ENCODE measurements at regions not wholly inside any gene's neighbourhood (a gene's known extent, or its start where the extent isn't known, plus 50 kb on each side); places are given as distances from the start of the nearest gene placed in this dataset.

- TF ChIP-seq POLR2AphosphoS5 (IDR thresholded peaks at IDR 0.05), result no peak
- no peak for TF ChIP-seq EP300 (IDR thresholded peaks at IDR 0.05)
- no peak for TF ChIP-seq CTCF (IDR thresholded peaks at IDR 0.05)
- TF ChIP-seq POLR2A (IDR thresholded peaks at IDR 0.05), result no peak
- Histone ChIP-seq H3K27ac (no peak overlapping the region), H3K27me3 (peaks cover 0 to 37% (median 16%) of the 10 kb centered on the region in 3 donors), H3K9me3 (no peaks in the 10 kb centered on the region), H3K4me3 (no peak overlapping the region), H3K4me1 (peaks cover 6 to 12% (median 8%) of the 10 kb centered on the region in 4 donors), H3K36me3 (no peaks in the 10 kb centered on the region)
- intact Hi-C loops (cut with DNase I; ENCODE audit: low total_unique reads), result no loop called here
- WGBS, 5 donors, result 33 to 59% (median 49%) methylated on average over 5 to 6 of the region's 6 CpGs
- DNase-seq, result no peak
These were observed 189.4 kb downstream of the MN1 start for GRCh38 chr22:27612115-27612514.

GRCh38 chr22:27613099-27614005 is 188.2 kb downstream of the MN1 start:
- no peak for TF ChIP-seq EP300 (IDR thresholded peaks at IDR 0.05)
- WGBS, 5 donors, result 69 to 74% (median 73%) methylated on average over 19 of the region's 19 CpGs
- intact Hi-C loops (cut with DNase I; ENCODE audit: low total_unique reads), result no loop called here
- no peak for DNase-seq
- no peak overlapping the region for H3K4me3 ChIP-seq
- no peak overlapping the region for H3K27ac ChIP-seq
- no peaks in the 10 kb centered on the region for H3K36me3 ChIP-seq
- H3K4me1 ChIP-seq, result peaks cover 6 to 12% (median 8%) of the 10 kb centered on the region in 4 donors
- H3K27me3 ChIP-seq, result peaks cover 0 to 37% (median 16%) of the 10 kb centered on the region in 3 donors
- no peaks in the 10 kb centered on the region for H3K9me3 ChIP-seq

- DNase-seq, result peak in 1 of 2 donors; percentile 46
- Histone ChIP-seq H3K27me3 (peaks cover 0 to 37% (median 16%) of the 10 kb centered on the region in 3 donors), H3K9me3 (no peaks in the 10 kb centered on the region), H3K27ac (peak overlapping the region in 1 of 5 donors; percentile 54), H3K36me3 (no peaks in the 10 kb centered on the region), H3K4me3 (peak overlapping the region; percentile 33 to 39 (median 36)), H3K4me1 (peaks cover 6 to 12% (median 8%) of the 10 kb centered on the region in 4 donors)
- WGBS, 5 donors, result 5 to 17% (median 6%) methylated on average over 20 to 56 of the region's 56 CpGs
- intact Hi-C loops (cut with DNase I; ENCODE audit: low total_unique reads), result no loop called here
- no peak for TF ChIP-seq POLR2A (IDR thresholded peaks at IDR 0.05)
- no peak for TF ChIP-seq EP300 (IDR thresholded peaks at IDR 0.05)
- no peak for TF ChIP-seq CTCF (IDR thresholded peaks at IDR 0.05)
- TF ChIP-seq POLR2AphosphoS5 (IDR thresholded peaks at IDR 0.05), result no peak
These were observed 187.4 kb downstream of the MN1 start for GRCh38 chr22:27614006-27614649.

- Histone ChIP-seq H3K27ac (peak overlapping the region in 1 of 5 donors; percentile 54), H3K4me3 (peak overlapping the region; percentile 33 to 39 (median 36)), H3K36me3 (no peaks in the 10 kb centered on the region), H3K27me3 (peaks cover 0 to 37% (median 16%) of the 10 kb centered on the region in 3 donors), H3K4me1 (peaks cover 6 to 12% (median 8%) of the 10 kb centered on the region in 4 donors), H3K9me3 (no peaks in the 10 kb centered on the region)
- no peak for TF ChIP-seq EP300 (IDR thresholded peaks at IDR 0.05)
- no peak for TF ChIP-seq CTCF (IDR thresholded peaks at IDR 0.05)
- TF ChIP-seq POLR2A (IDR thresholded peaks at IDR 0.05), result no peak
- TF ChIP-seq POLR2AphosphoS5 (IDR thresholded peaks at IDR 0.05), result no peak
- intact Hi-C loops (cut with DNase I; ENCODE audit: low total_unique reads), result no loop called here
- 53 to 64% (median 62%) methylated on average over 8 to 10 of the region's 10 CpGs for WGBS, 5 donors
- DNase-seq, result no peak
These were observed 186.9 kb downstream of the MN1 start for GRCh38 chr22:27614650-27615007.

All from stomach (tissue), 8 donors.